ENCODE measurements at regions not wholly inside any gene's neighbourhood (a gene's known extent, or its start where the extent isn't known, plus 50 kb on each side); places are given as distances from the start of the nearest gene placed in this dataset.

DNA sequence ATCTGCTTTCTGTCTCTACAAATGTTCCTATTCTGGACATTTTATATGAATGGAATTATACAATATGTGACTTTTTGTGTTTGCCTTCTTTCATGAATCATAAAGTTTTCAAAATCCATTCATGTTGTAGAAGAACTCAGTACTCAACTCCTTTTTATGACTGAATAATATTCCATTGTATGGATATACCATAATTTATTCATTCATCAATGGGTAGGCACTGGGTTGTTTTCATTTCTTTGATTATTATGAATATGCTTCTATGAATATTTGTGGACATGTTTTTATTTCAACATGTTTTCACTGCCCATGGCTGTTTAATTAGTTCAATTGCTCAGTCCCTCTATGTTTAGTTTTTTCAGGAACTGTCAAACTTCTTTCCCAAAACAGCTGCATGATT lies 76.5 kb upstream of the GTSF1L start:
- no peak overlapping the region for H3K4me3 ChIP-seq (ENCODE audit: low read depth in 1 of 2, low read length in 2 of 2)
- no peak overlapping the region for H3K27ac ChIP-seq (ENCODE audit: low read depth, low read length)
- peaks cover 0 to 5% of the 10 kb centered on the region in 2 donors for H3K9me3 ChIP-seq (ENCODE audit: control insufficient read depth in 1 of 2, low read length in 2 of 2)
- no peak overlapping the region for H3K9ac ChIP-seq (ENCODE audit: low read depth in 1 of 2, low read length in 2 of 2)
- no peaks in the 10 kb centered on the region for H3K36me3 ChIP-seq (ENCODE audit: control insufficient read depth in 1 of 2, insufficient read depth in 2 of 2, low read length in 2 of 2)
- no peaks in the 10 kb centered on the region for H3K27me3 ChIP-seq (ENCODE audit: control insufficient read depth in 1 of 2, insufficient read depth in 2 of 2, low read length in 2 of 2)
- no peaks in the 10 kb centered on the region for H3K4me1 ChIP-seq (ENCODE audit: control insufficient read depth in 1 of 2, insufficient read depth in 2 of 2, low read length in 2 of 2)

DNA sequence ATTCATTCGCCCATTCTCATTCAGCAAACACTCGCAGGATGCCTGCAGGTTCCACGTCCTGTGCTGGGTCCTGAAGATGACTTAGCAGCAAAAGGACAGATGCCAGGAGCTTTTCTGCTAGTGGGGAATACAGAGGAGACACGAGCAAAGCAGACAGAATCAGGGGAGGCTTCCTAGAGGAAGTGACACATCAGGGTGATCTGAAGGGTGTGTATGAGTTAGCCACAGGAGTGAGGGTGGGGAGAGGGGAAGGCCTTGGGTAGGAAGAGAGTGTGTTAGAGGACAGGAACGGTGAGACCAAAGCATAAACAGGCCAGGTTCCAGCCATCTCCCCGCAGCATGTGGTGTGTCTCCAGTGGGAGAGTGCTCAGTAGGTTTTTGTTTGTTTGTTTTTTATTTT lies 73.4 kb upstream of the GTSF1L start:
- H3K9ac ChIP-seq (ENCODE audit: low read depth in 1 of 2, low read length in 2 of 2), result no peak overlapping the region
- H3K36me3 ChIP-seq (ENCODE audit: control insufficient read depth in 1 of 2, insufficient read depth in 2 of 2, low read length in 2 of 2), result no peaks in the 10 kb centered on the region
- no peak overlapping the region for H3K4me3 ChIP-seq (ENCODE audit: low read depth in 1 of 2, low read length in 2 of 2)
- no peak overlapping the region for H3K27ac ChIP-seq (ENCODE audit: low read depth, low read length)
- H3K27me3 ChIP-seq (ENCODE audit: control insufficient read depth in 1 of 2, insufficient read depth in 2 of 2, low read length in 2 of 2), result no peaks in the 10 kb centered on the region
- H3K9me3 ChIP-seq (ENCODE audit: control insufficient read depth in 1 of 2, low read length in 2 of 2), result peaks cover 0 to 5% of the 10 kb centered on the region in 2 donors
- no peaks in the 10 kb centered on the region for H3K4me1 ChIP-seq (ENCODE audit: control insufficient read depth in 1 of 2, insufficient read depth in 2 of 2, low read length in 2 of 2)

DNA sequence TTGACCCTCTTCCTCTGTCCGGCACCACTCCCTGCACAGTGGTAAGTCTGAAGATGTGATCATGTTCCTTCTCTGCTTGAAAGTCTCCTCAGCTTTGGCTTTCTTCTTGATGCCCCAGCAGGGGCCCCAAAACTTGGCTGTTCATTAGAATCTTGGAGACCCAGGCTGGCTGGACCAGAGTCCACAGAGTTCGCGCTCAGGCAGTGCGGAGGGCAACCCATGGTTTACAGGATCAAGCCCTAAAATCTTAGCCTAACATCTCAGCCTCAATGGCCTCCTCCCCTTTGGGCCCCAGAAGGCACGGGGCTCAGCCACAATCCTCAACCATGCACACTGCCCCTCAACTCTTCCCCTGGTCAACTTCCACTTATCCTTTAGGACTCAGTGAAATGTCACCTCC lies 72.9 kb upstream of the GTSF1L start:
- no peak overlapping the region for H3K4me3 ChIP-seq (ENCODE audit: low read depth in 1 of 2, low read length in 2 of 2)
- H3K36me3 ChIP-seq (ENCODE audit: control insufficient read depth in 1 of 2, insufficient read depth in 2 of 2, low read length in 2 of 2), result no peaks in the 10 kb centered on the region
- no peaks in the 10 kb centered on the region for H3K4me1 ChIP-seq (ENCODE audit: control insufficient read depth in 1 of 2, insufficient read depth in 2 of 2, low read length in 2 of 2)
- peaks cover 0 to 5% of the 10 kb centered on the region in 2 donors for H3K9me3 ChIP-seq (ENCODE audit: control insufficient read depth in 1 of 2, low read length in 2 of 2)
- no peak overlapping the region for H3K9ac ChIP-seq (ENCODE audit: low read depth in 1 of 2, low read length in 2 of 2)
- H3K27ac ChIP-seq (ENCODE audit: low read depth, low read length), result no peak overlapping the region
- no peaks in the 10 kb centered on the region for H3K27me3 ChIP-seq (ENCODE audit: control insufficient read depth in 1 of 2, insufficient read depth in 2 of 2, low read length in 2 of 2)

DNA sequence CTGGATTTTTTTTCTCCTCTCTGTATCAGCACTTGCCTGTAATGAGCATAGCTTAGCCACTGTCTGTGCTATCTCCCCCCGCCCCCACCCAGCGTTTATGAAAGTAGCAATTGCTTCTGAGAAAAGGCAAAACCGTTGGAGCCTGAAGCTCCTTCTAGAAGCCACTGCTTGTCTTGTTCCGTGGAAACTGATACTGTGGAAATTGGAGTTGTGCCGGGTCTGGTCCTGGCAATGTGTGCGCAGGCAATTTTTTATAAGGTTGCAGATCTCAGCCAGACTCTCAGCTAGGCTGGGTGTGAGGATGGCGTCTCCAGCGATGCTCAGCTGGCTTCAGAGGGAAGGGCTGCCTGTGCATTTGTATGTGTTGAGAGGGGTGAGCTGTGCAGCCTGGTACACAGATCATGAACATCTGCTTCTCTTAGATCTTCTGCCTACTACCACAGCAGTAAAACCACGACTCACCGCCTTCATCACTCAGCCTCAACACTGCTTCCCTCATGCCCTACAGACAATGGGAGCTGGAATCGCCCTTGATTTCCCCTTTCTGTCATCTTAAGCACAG lies 72.4 kb upstream of the GTSF1L start:
- Histone ChIP-seq H3K9ac (ENCODE audit: low read depth in 1 of 2, low read length in 2 of 2) (no peak overlapping the region), H3K27ac (ENCODE audit: low read depth, low read length) (no peak overlapping the region), H3K9me3 (ENCODE audit: control insufficient read depth in 1 of 2, low read length in 2 of 2) (peaks cover 0 to 4% of the 10 kb centered on the region in 2 donors), H3K4me3 (ENCODE audit: low read depth in 1 of 2, low read length in 2 of 2) (no peak overlapping the region), H3K36me3 (ENCODE audit: control insufficient read depth in 1 of 2, insufficient read depth in 2 of 2, low read length in 2 of 2) (no peaks in the 10 kb centered on the region), H3K4me1 (ENCODE audit: control insufficient read depth in 1 of 2, insufficient read depth in 2 of 2, low read length in 2 of 2) (no peaks in the 10 kb centered on the region), H3K27me3 (ENCODE audit: control insufficient read depth in 1 of 2, insufficient read depth in 2 of 2, low read length in 2 of 2) (no peaks in the 10 kb centered on the region)

DNA sequence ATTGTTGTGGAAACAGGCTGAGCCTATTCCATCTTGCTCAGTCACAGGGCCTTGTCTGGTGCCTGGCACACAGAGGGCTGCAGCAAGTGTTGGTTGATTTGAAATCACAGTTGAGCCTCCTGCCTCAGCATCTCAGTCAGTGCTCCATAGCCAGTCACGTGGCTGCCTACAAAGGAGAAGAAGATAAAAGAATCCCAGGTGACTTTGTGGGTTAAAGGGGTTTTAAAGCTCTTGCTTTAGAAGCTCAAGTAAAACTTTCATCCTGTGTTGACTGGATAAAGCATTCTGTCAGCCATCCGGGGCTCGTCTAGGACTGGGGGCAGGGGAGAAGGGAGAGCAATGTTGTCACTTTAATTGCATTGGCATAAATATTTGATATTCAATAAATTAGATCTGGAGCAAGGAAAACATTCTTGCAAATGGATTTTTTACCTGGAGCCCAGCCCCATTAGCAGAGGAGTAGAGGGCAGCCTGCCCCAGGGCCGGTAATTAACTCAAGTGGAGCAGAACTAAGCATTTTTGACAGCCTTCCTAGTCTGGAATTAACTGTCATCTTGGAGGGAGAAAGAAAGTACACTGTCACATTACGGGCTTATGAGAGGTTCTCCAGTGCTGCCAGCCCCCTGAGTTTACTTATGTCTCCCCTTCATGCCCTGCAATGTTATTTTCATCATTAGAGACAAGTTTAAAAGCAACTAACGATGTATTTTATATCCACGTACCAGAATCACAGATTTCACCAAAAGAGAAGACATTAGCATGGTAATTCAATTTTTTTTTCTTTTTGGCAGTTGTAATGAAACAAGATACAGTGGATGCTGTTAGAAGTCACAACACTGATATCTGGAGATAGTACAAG lies 71.7 kb upstream of the GTSF1L start:
- Histone ChIP-seq H3K4me1 (ENCODE audit: control insufficient read depth in 1 of 2, insufficient read depth in 2 of 2, low read length in 2 of 2) (no peaks in the 10 kb centered on the region), H3K4me3 (ENCODE audit: low read depth in 1 of 2, low read length in 2 of 2) (no peak overlapping the region), H3K27me3 (ENCODE audit: control insufficient read depth in 1 of 2, insufficient read depth in 2 of 2, low read length in 2 of 2) (no peaks in the 10 kb centered on the region), H3K9ac (ENCODE audit: low read depth in 1 of 2, low read length in 2 of 2) (no peak overlapping the region), H3K27ac (ENCODE audit: low read depth, low read length) (no peak overlapping the region), H3K36me3 (ENCODE audit: control insufficient read depth in 1 of 2, insufficient read depth in 2 of 2, low read length in 2 of 2) (no peaks in the 10 kb centered on the region), H3K9me3 (ENCODE audit: control insufficient read depth in 1 of 2, low read length in 2 of 2) (peaks cover 0 to 3% of the 10 kb centered on the region in 2 donors)

DNA sequence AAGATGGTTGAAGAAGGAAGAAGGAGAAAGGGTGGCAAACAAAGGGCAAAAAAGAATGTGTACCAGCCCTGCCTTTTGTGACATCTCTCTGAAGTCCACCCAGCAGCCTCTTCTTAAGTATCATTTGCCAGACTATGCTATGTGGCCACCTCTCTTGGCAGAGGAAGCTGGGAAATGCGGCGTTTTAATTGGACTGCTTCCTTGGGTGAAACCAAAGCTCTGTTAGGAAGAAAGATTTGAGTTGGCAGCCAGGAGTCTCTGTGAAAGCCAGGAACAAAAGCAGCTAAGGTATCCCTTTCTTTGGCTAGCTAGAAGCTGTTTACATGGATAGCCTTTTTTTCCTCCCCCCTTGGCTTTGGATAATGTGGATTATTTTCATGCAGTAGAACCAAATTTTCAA lies 67.5 kb upstream of the GTSF1L start:
- Histone ChIP-seq H3K9ac (ENCODE audit: low read depth in 1 of 2, low read length in 2 of 2) (no peak overlapping the region), H3K27ac (ENCODE audit: low read depth, low read length) (no peak overlapping the region)

DNA sequence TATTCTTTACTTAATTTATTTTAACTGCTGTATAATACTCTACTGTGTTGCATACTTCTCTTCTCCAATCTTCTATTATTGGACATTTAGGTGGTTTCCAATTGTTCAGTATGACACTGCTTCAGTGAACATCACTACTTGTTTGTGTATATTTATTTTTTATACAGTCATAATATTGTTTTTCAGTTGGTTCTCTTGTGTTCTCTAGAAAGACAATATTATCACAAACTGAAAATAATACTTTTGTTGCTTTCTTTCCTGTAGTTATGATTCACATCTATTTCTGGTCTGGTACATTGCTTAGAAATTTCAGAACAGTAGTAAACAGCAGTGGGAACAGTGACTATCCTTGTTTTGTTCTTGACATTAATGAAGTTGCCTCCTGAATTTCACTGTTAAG lies 62.8 kb upstream of the GTSF1L start:
- no peaks in the 10 kb centered on the region for H3K27me3 ChIP-seq (ENCODE audit: control insufficient read depth in 1 of 2, insufficient read depth in 2 of 2, low read length in 2 of 2)
- no peak overlapping the region for H3K4me3 ChIP-seq (ENCODE audit: low read depth in 1 of 2, low read length in 2 of 2)
- no peak overlapping the region for H3K27ac ChIP-seq (ENCODE audit: low read depth, low read length)
- H3K9me3 ChIP-seq (ENCODE audit: control insufficient read depth in 1 of 2, low read length in 2 of 2), result no peaks in the 10 kb centered on the region
- no peaks in the 10 kb centered on the region for H3K4me1 ChIP-seq (ENCODE audit: control insufficient read depth in 1 of 2, insufficient read depth in 2 of 2, low read length in 2 of 2)
- no peaks in the 10 kb centered on the region for H3K36me3 ChIP-seq (ENCODE audit: control insufficient read depth in 1 of 2, insufficient read depth in 2 of 2, low read length in 2 of 2)
- H3K9ac ChIP-seq (ENCODE audit: low read depth in 1 of 2, low read length in 2 of 2), result no peak overlapping the region

More for the DNA sequence above, 67.5 kb upstream of the GTSF1L start:
- Histone ChIP-seq H3K36me3 (ENCODE audit: control insufficient read depth in 1 of 2, insufficient read depth in 2 of 2, low read length in 2 of 2) (no peaks in the 10 kb centered on the region), H3K9me3 (ENCODE audit: control insufficient read depth in 1 of 2, low read length in 2 of 2) (no peaks in the 10 kb centered on the region), H3K4me3 (ENCODE audit: low read depth in 1 of 2, low read length in 2 of 2) (no peak overlapping the region), H3K27me3 (ENCODE audit: control insufficient read depth in 1 of 2, insufficient read depth in 2 of 2, low read length in 2 of 2) (no peaks in the 10 kb centered on the region), H3K4me1 (ENCODE audit: control insufficient read depth in 1 of 2, insufficient read depth in 2 of 2, low read length in 2 of 2) (no peaks in the 10 kb centered on the region)

DNA sequence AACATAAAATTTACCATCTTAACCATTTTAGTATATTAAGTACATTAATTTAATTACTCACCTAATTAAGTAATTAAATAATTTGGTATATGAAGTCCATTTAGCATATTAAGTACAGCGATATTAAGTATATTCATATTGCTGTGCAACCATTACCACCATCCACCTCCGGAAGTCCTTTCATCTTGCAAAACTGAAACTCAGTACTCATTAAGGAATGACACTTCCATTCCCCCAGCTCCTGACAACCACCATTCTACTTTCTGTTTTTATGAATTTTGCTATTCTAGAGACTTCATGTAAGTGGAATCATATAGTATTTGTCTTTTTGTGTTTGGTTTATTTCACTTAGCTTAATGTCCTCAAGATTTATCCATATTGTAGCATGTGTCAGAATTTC lies 61.1 kb upstream of the GTSF1L start:
- Histone ChIP-seq H3K36me3 (ENCODE audit: control insufficient read depth in 1 of 2, insufficient read depth in 2 of 2, low read length in 2 of 2) (no peaks in the 10 kb centered on the region), H3K4me1 (ENCODE audit: control insufficient read depth in 1 of 2, insufficient read depth in 2 of 2, low read length in 2 of 2) (no peaks in the 10 kb centered on the region), H3K9me3 (ENCODE audit: control insufficient read depth in 1 of 2, low read length in 2 of 2) (no peaks in the 10 kb centered on the region), H3K27me3 (ENCODE audit: control insufficient read depth in 1 of 2, insufficient read depth in 2 of 2, low read length in 2 of 2) (no peaks in the 10 kb centered on the region), H3K4me3 (ENCODE audit: low read depth in 1 of 2, low read length in 2 of 2) (no peak overlapping the region), H3K27ac (ENCODE audit: low read depth, low read length) (no peak overlapping the region), H3K9ac (ENCODE audit: low read depth in 1 of 2, low read length in 2 of 2) (no peak overlapping the region)

DNA sequence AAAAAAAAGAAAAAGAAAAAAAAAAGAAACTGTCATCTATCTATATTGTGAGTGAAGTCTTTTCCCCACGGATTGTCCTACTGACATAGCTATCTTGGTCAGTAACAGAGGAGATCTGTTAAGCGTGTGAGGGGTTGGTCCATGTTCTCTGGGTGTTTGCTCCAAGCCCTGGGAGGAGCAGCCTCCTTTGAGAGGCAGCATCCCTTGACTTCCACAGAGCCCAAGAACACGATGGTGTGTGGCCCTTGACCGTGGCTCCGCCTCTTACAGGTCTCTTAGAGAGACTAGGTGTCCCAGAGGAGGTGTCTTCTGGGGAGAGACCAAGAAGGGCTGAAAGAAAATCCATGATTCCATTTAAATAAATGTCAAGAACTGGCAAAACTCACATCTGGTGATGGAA lies 60.1 kb upstream of the GTSF1L start:
- Histone ChIP-seq H3K36me3 (ENCODE audit: control insufficient read depth in 1 of 2, insufficient read depth in 2 of 2, low read length in 2 of 2) (no peaks in the 10 kb centered on the region), H3K9me3 (ENCODE audit: control insufficient read depth in 1 of 2, low read length in 2 of 2) (no peaks in the 10 kb centered on the region), H3K27me3 (ENCODE audit: control insufficient read depth in 1 of 2, insufficient read depth in 2 of 2, low read length in 2 of 2) (no peaks in the 10 kb centered on the region), H3K9ac (ENCODE audit: low read depth in 1 of 2, low read length in 2 of 2) (no peak overlapping the region), H3K27ac (ENCODE audit: low read depth, low read length) (no peak overlapping the region), H3K4me1 (ENCODE audit: control insufficient read depth in 1 of 2, insufficient read depth in 2 of 2, low read length in 2 of 2) (no peaks in the 10 kb centered on the region), H3K4me3 (ENCODE audit: low read depth in 1 of 2, low read length in 2 of 2) (no peak overlapping the region)

DNA sequence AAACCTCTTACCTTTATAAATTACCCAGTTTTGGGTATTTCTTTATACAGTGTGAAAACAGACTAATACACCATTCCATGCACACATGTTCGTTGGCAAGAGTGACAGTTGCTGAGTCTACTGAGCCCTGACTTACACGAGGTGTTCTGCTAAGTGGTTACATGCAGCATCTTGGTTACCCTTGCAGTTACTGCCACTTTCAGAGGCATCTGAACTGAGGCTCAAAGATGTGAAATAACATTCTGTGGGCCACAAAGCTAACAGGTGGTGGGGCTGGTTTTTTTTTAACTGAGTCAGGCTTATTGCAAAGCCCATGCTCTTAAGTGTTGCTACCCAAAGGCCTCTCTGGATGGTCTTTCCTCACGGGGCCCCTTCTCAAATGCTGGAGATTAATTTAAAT lies 54.4 kb upstream of the GTSF1L start:
- Histone ChIP-seq H3K36me3 (ENCODE audit: control insufficient read depth in 1 of 2, insufficient read depth in 2 of 2, low read length in 2 of 2) (no peaks in the 10 kb centered on the region), H3K9ac (ENCODE audit: low read depth in 1 of 2, low read length in 2 of 2) (no peak overlapping the region), H3K9me3 (ENCODE audit: control insufficient read depth in 1 of 2, low read length in 2 of 2) (peaks cover 4 to 10% of the 10 kb centered on the region in 2 donors), H3K4me1 (ENCODE audit: control insufficient read depth in 1 of 2, insufficient read depth in 2 of 2, low read length in 2 of 2) (no peaks in the 10 kb centered on the region), H3K4me3 (ENCODE audit: low read depth in 1 of 2, low read length in 2 of 2) (no peak overlapping the region), H3K27ac (ENCODE audit: low read depth, low read length) (no peak overlapping the region), H3K27me3 (ENCODE audit: control insufficient read depth in 1 of 2, insufficient read depth in 2 of 2, low read length in 2 of 2) (no peaks in the 10 kb centered on the region)
